GM18499 (cell line): ENCODE measurements at regions not wholly inside any gene's neighbourhood (a gene's known extent, or its start where the extent isn't known, plus 50 kb on each side); places are given as distances from the start of the nearest gene placed in this dataset.

Experiments
- ATAC-seq: cut with Tn5 transposase; IDR thresholded peaks from one replicate; pipeline ENCODE4 v1.9.1; 2021; ENCODE audit warnings: moderate number of reproducible peaks; ENCODE audit not compliant: insufficient read depth, unreplicated experiment

DNA sequence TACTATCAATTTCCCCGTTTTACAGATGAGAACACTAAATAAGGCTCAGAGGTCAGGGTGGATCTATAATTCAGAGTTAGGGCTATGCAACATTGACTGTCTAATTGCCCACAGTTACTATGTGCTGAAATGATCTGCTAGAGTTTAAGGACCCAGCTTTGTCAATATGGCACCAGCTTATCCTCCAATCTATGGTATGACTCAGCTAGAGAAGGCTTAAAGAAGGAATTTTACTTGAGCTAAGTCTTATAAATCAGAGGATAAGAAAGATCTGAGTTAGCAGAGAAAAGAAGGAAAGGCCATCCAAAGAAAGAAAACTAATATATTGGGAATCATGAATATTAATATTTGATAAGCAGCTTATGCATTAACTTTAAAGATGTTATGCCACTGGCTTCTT lies 78.1 kb downstream of the ASB9 start:
- no peak for ATAC-seq

DNA sequence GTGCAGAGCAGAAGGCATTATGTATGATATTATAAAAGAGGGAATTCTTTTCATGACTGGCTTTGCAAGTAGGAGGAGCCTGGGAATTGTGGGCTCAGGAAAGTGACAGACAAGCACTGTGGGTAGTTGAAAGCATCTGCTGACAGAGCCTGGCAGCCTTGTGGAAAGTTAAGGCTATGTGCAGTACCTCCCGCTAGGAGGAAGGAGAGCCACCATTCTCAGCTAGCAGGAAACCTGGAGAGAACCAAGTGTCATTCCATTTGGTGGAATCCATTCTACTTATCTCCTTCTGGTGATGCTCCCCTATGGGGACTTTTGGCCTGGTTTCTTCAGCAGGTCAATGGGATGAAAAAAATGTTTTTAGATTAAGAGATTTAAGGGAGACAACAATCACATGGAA lies 81.8 kb downstream of the ASB9 start:
- ATAC-seq, result no peak

DNA sequence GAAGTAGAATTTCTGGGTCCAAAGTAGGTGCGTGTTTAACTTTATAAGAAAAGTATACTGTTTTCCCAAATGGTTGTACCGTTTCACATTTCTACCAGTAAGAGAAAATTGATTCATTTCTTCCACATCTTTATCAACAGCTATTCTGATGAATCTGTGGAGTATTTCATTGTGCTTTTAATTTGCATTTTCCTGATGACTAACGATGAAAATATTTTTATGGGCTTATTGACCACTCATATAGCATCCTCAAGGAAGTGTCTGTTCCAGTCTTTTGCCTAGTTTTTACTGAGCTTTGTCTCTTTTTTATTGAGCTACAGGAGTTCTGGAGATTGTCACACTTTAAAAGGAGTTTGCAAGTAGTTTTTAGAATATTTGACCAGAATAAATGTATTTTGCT lies 92.6 kb downstream of the ASB9 start:
- no peak for ATAC-seq

DNA sequence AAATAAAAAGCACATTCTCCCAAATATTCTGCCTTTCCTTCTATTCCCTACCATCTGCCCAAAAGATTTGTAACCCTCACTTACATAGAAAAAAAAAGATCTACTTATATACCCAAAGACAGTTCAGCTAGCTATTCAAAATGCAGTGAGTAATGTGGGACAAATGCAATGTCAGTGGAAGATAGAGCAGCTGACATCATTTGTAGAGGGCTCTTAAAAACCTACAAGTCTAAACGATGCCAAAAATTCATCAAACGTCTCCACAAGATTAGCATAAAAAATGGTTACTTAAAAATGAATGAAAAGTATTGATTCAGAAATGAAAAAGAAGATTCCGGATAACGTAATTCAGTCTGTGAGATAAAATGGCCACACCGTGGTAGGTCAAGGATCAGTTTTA lies 96.5 kb downstream of the ASB9 start:
- no peak for ATAC-seq

GRCh38 chrX:15170927-15171326 lies 99.0 kb downstream of the ASB9 start:
- ATAC-seq, result no peak

DNA sequence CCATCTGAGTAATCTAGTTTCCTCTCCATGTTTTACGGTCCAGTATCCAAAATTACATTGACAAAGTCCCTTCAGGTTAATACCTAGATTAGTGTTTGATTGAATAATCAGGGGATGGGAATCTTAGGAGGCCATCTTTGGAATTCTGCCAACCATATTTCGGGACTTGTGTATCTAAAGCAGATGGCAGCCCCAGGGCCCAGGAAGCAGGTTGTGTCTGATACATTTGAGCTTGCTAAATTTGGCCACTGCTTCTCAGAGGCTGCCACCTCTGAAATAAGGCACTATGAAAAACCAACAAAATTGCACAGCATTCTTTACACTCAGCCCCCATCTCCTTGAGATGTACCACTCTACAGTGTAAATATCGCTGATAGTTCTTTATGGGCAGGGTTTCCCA lies 102.1 kb downstream of the ASB9 start:
- no peak for ATAC-seq

GRCh38 chrX:15165832-15166231 lies 104.1 kb downstream of the ASB9 start:
- no peak for ATAC-seq

- no peak for ATAC-seq
These were observed 106.8 kb downstream of the ASB9 start for GRCh38 chrX:15163131-15163530.

DNA sequence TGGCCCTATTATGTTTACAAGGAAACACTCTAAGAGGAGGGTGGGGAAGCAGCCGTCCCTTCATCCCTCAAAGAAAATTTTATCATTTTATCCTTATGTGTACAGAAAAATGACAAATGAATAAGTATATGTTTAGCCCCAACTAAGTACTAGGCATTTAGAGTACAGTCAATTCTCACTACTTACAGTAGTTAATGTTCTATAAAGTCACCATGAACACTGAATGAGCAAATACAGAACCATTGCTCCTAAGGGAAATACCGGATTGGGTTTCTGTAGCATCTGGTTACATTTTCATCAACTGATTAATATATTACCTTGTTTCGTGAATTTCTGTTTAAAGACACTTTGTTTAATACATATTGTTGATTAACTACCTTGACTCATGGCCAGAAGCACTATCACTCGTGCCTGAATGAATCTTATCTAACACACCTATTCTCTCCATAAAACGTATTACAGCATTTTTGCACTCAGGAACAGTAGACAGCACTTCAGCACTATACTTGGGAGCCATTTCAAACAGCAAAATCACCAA lies 109.3 kb downstream of the ASB9 start:
- ATAC-seq, result no peak

GRCh38 chrX:15158736-15159406 lies 111.0 kb downstream of the ASB9 start:
- ATAC-seq, result no peak

GRCh38 chrX:15158350-15158735 lies 111.5 kb downstream of the ASB9 start:
- ATAC-seq, result no peak

DNA sequence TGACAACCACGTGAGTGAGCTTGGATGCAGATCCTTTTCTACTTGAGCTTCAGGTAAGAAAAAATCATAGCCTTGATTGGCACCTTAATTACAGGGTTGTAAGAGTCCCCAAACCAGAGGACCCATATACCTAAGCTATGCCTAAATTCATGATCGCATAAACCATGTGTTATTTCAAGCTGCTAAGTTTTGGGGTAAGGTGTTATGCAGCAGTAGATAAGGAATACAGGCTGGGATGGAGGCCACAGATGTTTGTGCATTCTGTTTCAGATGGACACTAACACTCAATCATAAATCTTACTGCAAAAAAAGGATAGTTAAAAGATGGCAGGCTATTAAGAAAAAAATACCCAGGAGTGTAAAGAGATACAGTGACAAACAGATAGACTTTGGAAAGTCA lies 112.3 kb downstream of the ASB9 start:
- no peak for ATAC-seq

- ATAC-seq, result peak; percentile 55
These were observed 118.4 kb downstream of the ASB9 start for GRCh38 chrX:15151267-15152186.

DNA sequence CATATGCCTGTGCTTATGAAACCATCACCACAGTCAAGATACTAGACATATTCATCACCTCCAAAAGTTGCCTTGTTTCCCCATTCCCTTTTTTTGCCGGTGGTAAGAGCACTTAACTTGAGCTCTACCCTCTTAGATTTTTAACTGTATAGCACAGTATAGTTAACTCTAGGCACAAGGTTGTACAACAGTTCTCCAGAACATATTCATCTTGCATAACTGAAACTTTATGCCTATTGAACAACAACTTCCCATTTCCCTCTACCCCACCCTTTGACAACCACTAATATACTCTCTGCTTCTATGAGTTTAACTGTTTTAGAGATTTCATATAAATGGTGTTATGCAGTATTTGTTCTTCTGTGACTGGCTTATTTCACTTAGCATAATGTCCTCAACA lies 119.3 kb downstream of the ASB9 start:
- no peak for ATAC-seq

DNA sequence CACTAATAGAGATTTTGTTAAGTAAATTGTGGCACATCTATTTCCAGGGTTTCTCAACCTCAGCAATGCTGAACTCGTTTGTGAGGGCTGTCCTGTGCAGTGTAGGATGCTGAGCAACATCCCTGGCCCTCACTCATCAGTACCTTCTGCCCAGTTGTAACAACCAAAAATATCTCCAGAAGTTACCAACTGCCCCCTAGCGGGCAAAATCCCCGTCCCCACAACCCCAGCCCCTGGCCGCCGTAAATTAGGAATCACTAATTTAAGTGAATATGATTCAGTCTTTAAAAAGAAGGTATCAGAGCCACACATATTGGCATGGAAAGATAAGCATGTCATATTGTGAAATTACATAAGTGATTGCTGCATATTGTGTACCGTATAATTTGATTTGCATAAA lies 123.4 kb downstream of the ASB9 start:
- ATAC-seq, result no peak

DNA sequence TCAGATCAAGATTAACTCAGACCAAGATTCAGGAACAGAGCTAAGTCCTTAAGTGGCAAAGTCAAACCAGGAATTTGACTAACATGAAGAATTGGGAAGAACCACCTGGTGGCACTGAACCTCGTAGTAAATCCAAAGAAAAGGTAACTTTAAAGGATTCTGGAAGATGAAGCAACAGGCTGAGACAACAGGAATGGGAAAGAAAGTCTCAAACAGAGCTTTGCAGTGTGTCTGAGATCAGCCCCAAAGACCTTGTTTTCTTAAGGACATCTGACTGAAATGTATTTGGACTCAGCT lies 126.1 kb downstream of the ASB9 start:
- ATAC-seq, result no peak

DNA sequence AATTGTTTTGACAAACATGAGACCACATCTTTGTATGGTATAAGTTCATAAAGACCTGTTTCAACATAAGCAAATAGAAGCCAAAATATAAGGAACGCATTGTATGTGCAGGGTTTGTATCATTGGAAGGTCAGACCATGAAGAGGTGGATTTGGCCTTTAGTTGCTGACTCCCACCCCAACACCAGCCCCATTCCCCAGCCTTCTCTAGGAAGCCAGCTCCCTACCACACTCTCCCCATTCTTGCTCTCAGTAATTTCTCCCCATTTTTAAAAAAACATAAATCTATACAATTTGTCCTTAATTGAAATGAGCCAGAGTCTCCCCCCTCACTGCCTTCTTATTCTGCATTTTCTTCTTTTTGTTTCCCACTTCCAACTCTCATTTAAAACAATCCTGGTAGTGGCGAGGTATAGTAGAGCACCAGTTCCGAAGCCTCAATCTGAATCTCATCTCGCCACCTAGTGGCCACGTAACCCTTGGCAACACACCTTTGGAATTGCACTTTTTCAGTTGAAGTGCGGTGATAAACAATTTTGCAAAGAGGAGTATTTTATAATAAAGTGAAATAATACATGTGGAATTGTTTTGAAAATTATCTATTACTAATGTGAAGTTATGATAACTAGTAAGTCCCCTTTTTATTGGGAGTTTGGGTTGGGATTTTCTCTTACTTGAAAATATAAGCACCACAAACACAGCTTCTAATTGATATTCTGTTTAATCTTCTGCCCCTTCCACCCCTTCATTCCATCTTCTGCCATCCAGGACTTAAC lies 126.6 kb downstream of the ASB9 start:
- no peak for ATAC-seq

DNA sequence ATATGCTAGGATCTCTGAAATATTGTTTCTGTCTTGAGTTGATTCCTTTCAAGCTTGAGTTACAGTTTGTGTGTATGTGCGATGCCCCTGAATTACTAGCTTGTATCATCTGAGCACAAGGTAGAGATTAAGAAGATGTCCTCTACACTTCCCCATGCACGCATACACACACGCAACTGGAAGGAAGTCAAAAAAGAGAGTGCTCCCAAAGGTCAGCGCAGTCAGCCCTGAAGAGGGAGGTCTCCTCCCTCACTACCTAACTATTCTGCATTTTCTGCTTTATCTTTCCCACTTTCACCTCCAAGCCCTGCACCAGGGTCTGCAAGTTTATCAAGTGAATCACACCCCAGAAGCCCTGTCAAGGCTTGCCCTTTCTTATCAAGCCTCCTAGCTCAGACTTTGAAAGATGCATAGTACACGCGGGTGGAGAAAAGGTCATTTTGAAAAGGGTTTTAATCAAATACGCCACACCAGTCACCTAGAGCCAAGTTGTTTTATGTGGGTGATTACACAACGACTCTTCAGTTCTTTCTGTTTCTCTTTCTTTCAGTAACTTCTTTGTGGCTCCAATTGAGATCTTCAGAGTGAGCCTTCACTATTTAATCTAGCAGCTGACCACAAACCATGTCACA lies 127.7 kb downstream of the ASB9 start:
- ATAC-seq, result no peak

GRCh38 chrX:15136795-15137194 lies 133.1 kb downstream of the ASB9 start:
- no peak for ATAC-seq

GRCh38 chrX:15129412-15129811 lies 140.5 kb downstream of the ASB9 start:
- ATAC-seq, result no peak

GRCh38 chrX:15128861-15129260 lies 141.0 kb downstream of the ASB9 start:
- ATAC-seq, result no peak
